Esophagus (tissue), 2 donors: ENCODE measurements at regions not wholly inside any gene's neighbourhood (a gene's known extent, or its start where the extent isn't known, plus 50 kb on each side); places are given as distances from the start of the nearest gene placed in this dataset.
"Not testable (repeated sequence)": the region's sequence is repeated elsewhere in the genome, so short reads cannot be mapped to it uniquely, and the experiment has no call there.

Experiments used
- H3K27ac ChIP-seq, 2 donors: one replicate each; pipeline ENCODE4 v1.5.1; 2013; ENCODE audit warnings: low read depth in 2 of 2, mild to moderate bottlenecking in 2 of 2, inconsistent platforms in 1 of 2, low read length in 1 of 2, moderate library complexity in 1 of 2
- H3K27me3 ChIP-seq, 2 donors: one replicate each; pipeline ENCODE4 v1.6.1; 2013; ENCODE audit warnings: low read length in 2 of 2, control low read depth in 1 of 2, mild to moderate bottlenecking in 1 of 2; ENCODE audit not compliant: insufficient read depth in 2 of 2, control insufficient read depth in 1 of 2
- H3K36me3 ChIP-seq, 2 donors: one replicate each; pipeline ENCODE4 v1.6.1; 2013; ENCODE audit warnings: low read length in 1 of 2; ENCODE audit not compliant: control insufficient read depth in 2 of 2, insufficient read depth in 2 of 2
- H3K4me1 ChIP-seq, 2 donors: one replicate each; pipeline ENCODE4 v1.6.1; 2013; ENCODE audit warnings: low read length in 1 of 2; ENCODE audit not compliant: control insufficient read depth in 2 of 2, insufficient read depth in 2 of 2
- H3K4me3 ChIP-seq, 2 donors: one replicate each; pipeline ENCODE4 v1.5.1; 2013; ENCODE audit warnings: low read length in 2 of 2, mild to moderate bottlenecking in 2 of 2, low read depth in 1 of 2, moderate library complexity in 1 of 2
- H3K9me3 ChIP-seq, 2 donors: one replicate each; pipeline ENCODE4 v1.6.1; 2013; ENCODE audit warnings: mild to moderate bottlenecking in 2 of 2, low read depth in 1 of 2, low read length in 1 of 2, moderate library complexity in 1 of 2; ENCODE audit not compliant: control insufficient read depth in 2 of 2, insufficient read depth in 1 of 2
- WGBS, 2 donors: extraction: QIAGEN DNeasy Blood & Tissue Kit; methylation state at CpG; one replicate each; pipeline ENCODE4 v1.1.7; 2013; 5-methylcytosine and 5-hydroxymethylcytosine counted together
- donor health status: healthy with polysubstance abuse.
- donor health status: Bipolar disorder and iron deficiency.

- 40 to 46% methylated on average over 8 of the region's 8 CpGs for WGBS, 2 donors
Observed at GRCh38 chr20:4325548-4326187, 76.6 kb upstream of the ADRA1D start.

GRCh38 chr20:4324611-4325243 is 75.6 kb upstream of the ADRA1D start:
- Histone ChIP-seq H3K4me1 (no peaks in the 10 kb centered on the region), H3K27ac (no peak overlapping the region), H3K36me3 (no peaks in the 10 kb centered on the region), H3K9me3 (peaks cover 0 to 6% of the 10 kb centered on the region in 2 donors), H3K27me3 (no peaks in the 10 kb centered on the region), H3K4me3 (no peak overlapping the region)
- 83 to 91% methylated on average over 5 of the region's 5 CpGs for WGBS, 2 donors

More at GRCh38 chr20:4325548-4326187, 76.6 kb upstream of the ADRA1D start:
- H3K9me3 ChIP-seq: peaks cover 0 to 6% of the 10 kb centered on the region in 2 donors
- H3K27ac ChIP-seq: no peak overlapping the region
- no peaks in the 10 kb centered on the region for H3K4me1 ChIP-seq
- no peaks in the 10 kb centered on the region for H3K27me3 ChIP-seq
- no peak overlapping the region for H3K4me3 ChIP-seq
- no peaks in the 10 kb centered on the region for H3K36me3 ChIP-seq

GRCh38 chr20:4322499-4322898 is 73.4 kb upstream of the ADRA1D start:
- Histone ChIP-seq H3K4me3 (no peak overlapping the region), H3K9me3 (peaks cover 0 to 6% of the 10 kb centered on the region in 2 donors), H3K4me1 (no peaks in the 10 kb centered on the region), H3K36me3 (no peaks in the 10 kb centered on the region), H3K27ac (no peak overlapping the region), H3K27me3 (no peaks in the 10 kb centered on the region)
- 70 to 82% methylated on average over 1 of the region's 1 CpG for WGBS, 2 donors

GRCh38 chr20:4320291-4320690 is 71.2 kb upstream of the ADRA1D start:
- Histone ChIP-seq H3K4me1 (no peaks in the 10 kb centered on the region), H3K36me3 (no peaks in the 10 kb centered on the region), H3K4me3 (no peak overlapping the region), H3K27ac (no peak overlapping the region), H3K27me3 (no peaks in the 10 kb centered on the region), H3K9me3 (no peaks in the 10 kb centered on the region)
- WGBS, 2 donors: 86% methylated on average over 5 of the region's 5 CpGs

- Histone ChIP-seq H3K4me1 (no peaks in the 10 kb centered on the region), H3K9me3 (no peaks in the 10 kb centered on the region), H3K4me3 (no peak overlapping the region), H3K36me3 (no peaks in the 10 kb centered on the region), H3K27ac (no peak overlapping the region), H3K27me3 (no peaks in the 10 kb centered on the region)
Observed at GRCh38 chr20:4318891-4319290, 69.8 kb upstream of the ADRA1D start.

GRCh38 chr20:4310616-4311015 is 61.5 kb upstream of the ADRA1D start:
- H3K9me3 ChIP-seq, H3K4me1 ChIP-seq, H3K36me3 ChIP-seq, H3K4me3 ChIP-seq, H3K27me3 ChIP-seq, H3K27ac ChIP-seq: not testable (repeated sequence)
- 81 to 82% methylated on average over 4 of the region's 4 CpGs for WGBS, 2 donors

GRCh38 chr20:4306206-4306605 is 57.1 kb upstream of the ADRA1D start:
- 89 to 91% methylated on average over 2 of the region's 2 CpGs for WGBS, 2 donors
- H3K4me1 ChIP-seq: no peaks in the 10 kb centered on the region
- no peak overlapping the region for H3K27ac ChIP-seq
- no peak overlapping the region for H3K4me3 ChIP-seq
- H3K36me3 ChIP-seq: no peaks in the 10 kb centered on the region
- no peaks in the 10 kb centered on the region for H3K9me3 ChIP-seq
- no peaks in the 10 kb centered on the region for H3K27me3 ChIP-seq

GRCh38 chr20:4305091-4305490 is 56.0 kb upstream of the ADRA1D start:
- 61 to 74% methylated on average over 5 of the region's 5 CpGs for WGBS, 2 donors
- Histone ChIP-seq H3K9me3 (no peaks in the 10 kb centered on the region), H3K4me1 (no peaks in the 10 kb centered on the region), H3K4me3 (no peak overlapping the region), H3K27me3 (no peaks in the 10 kb centered on the region), H3K27ac (no peak overlapping the region), H3K36me3 (no peaks in the 10 kb centered on the region)

GRCh38 chr20:4304601-4305000 is 55.5 kb upstream of the ADRA1D start:
- H3K4me1 ChIP-seq: no peaks in the 10 kb centered on the region
- 83 to 90% methylated on average over 5 of the region's 5 CpGs for WGBS, 2 donors
- no peak overlapping the region for H3K4me3 ChIP-seq
- H3K36me3 ChIP-seq: no peaks in the 10 kb centered on the region
- no peaks in the 10 kb centered on the region for H3K9me3 ChIP-seq
- H3K27ac ChIP-seq: no peak overlapping the region
- no peaks in the 10 kb centered on the region for H3K27me3 ChIP-seq

- no peak overlapping the region for H3K4me3 ChIP-seq
- no peak overlapping the region for H3K27ac ChIP-seq
- no peaks in the 10 kb centered on the region for H3K4me1 ChIP-seq
- no peaks in the 10 kb centered on the region for H3K36me3 ChIP-seq
- no peaks in the 10 kb centered on the region for H3K27me3 ChIP-seq
- H3K9me3 ChIP-seq: no peaks in the 10 kb centered on the region
- WGBS, 2 donors: 82 to 86% methylated on average over 7 of the region's 7 CpGs
Observed at GRCh38 chr20:4303136-4303535, 54.0 kb upstream of the ADRA1D start.
